SK-N-SH treated with all-trans-retinoic acid at 6 μM for 48 hours (cell line): ENCODE measurements at regions not wholly inside any gene's neighbourhood (a gene's known extent, or its start where the extent isn't known, plus 50 kb on each side); places are given as distances from the start of the nearest gene placed in this dataset.

Source experiments
- ARNTL ChIP-seq: fragments of 450-650 bp; formaldehyde crosslinking; IDR thresholded peaks from 2 replicates; pipeline ENCODE4 v1.5.0; 2020; ENCODE audit warnings: low read depth, mild to moderate bottlenecking, moderate library complexity, borderline replicate concordance
- BACH2 ChIP-seq: fragments of 250-450 bp; sonication (Bioruptor Pico); IDR thresholded peaks from 2 replicates; pipeline ENCODE4 v1.9.0; 2021; ENCODE audit warnings: mild to moderate bottlenecking, borderline replicate concordance
- GLIS3 ChIP-seq: fragments of 250-450 bp; sonication (Bioruptor Pico); IDR thresholded peaks from 2 replicates; pipeline ENCODE4 v1.5.0; 2020; ENCODE audit warnings: mild to moderate bottlenecking, moderate library complexity
- ISL1 ChIP-seq: fragments of 250-450 bp; sonication (Bioruptor Pico); IDR thresholded peaks from 2 replicates; pipeline ENCODE4 v2.1.2; 2022; ENCODE audit warnings: mild to moderate bottlenecking, moderate library complexity
- RARB ChIP-seq: fragments of 250-450 bp; sonication (Bioruptor Pico); IDR thresholded peaks from 2 replicates; pipeline ENCODE4 v1.8.0; 2021; ENCODE audit warnings: mild to moderate bottlenecking, moderate library complexity
- TCF4 ChIP-seq: fragments of 250-450 bp; sonication (Bioruptor Pico); IDR thresholded peaks from 2 replicates; pipeline ENCODE4 v1.8.0; 2021; ENCODE audit warnings: mild to moderate bottlenecking, moderate library complexity, borderline replicate concordance
- TOX ChIP-seq: fragments of 250-450 bp; sonication (Bioruptor Pico); IDR thresholded peaks from 2 replicates; pipeline ENCODE4 v1.8.0; 2021; ENCODE audit warnings: mild to moderate bottlenecking, moderate library complexity, borderline replicate concordance
- ZFP3 ChIP-seq: fragments of 250-450 bp; sonication (Bioruptor Pico); IDR thresholded peaks from 2 replicates; pipeline ENCODE4 v1.5.0; 2020; ENCODE audit warnings: mild to moderate bottlenecking, moderate library complexity
- ZFP30 ChIP-seq: fragments of 450-650 bp; formaldehyde crosslinking; IDR thresholded peaks from 2 replicates; pipeline ENCODE4 v1.5.0; 2022; ENCODE audit warnings: mild to moderate bottlenecking, moderate library complexity
- ZNF565 ChIP-seq: fragments of 450-650 bp; formaldehyde crosslinking; conservative IDR thresholded peaks from 2 replicates; pipeline ENCODE4 v1.5.0; 2020; ENCODE audit warnings: low read depth, mild to moderate bottlenecking, moderate library complexity
- ZNF8 ChIP-seq: fragments of 450-650 bp; formaldehyde crosslinking; IDR thresholded peaks from 2 replicates; pipeline ENCODE4 v1.5.0; 2020; ENCODE audit warnings: mild to moderate bottlenecking, moderate library complexity
- TF ChIP-seq, protein P1 (sequence below): fragments of 250-450 bp; sonication (Bioruptor Pico); IDR thresholded peaks from 2 replicates; pipeline ENCODE4 v1.5.0; 2020; ENCODE audit warnings: mild to moderate bottlenecking, moderate library complexity

DNA sequence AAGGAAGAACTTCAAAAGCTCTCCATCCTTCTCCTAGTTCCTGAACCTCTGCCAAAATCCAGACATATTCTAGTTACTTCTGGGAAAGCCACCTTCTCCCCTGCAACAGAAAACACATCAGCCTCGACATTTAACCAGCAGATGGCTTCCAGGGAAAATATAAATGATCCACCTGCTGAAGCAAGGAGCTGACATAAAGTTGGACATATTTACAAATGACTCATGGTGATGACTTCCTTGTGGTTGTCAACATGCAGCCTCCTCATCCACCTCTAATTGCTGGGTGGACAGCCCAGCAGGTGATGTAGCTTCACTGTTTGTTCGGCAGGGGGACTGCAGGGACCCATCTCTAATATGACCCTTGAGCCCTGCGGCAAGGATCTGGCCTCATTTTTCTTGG lies 266.0 kb downstream of the C7orf25 start:
- TF ChIP-seq ARNTL (CRISPR knock-in tag) = no peak
- TF ChIP-seq ZNF8 = no peak
- no peak for TF ChIP-seq ZFP30 (CRISPR knock-in tag)
- no peak for TF ChIP-seq TCF4 (CRISPR knock-in tag)
- TF ChIP-seq BACH2 (CRISPR knock-in tag) = no peak
- TF ChIP-seq ZFP3 (CRISPR knock-in tag) = no peak
- TF ChIP-seq GLIS3 (CRISPR knock-in tag) = no peak
- no peak for TF ChIP-seq ZNF565 (CRISPR knock-in tag)
- TF ChIP-seq, protein P1, sequence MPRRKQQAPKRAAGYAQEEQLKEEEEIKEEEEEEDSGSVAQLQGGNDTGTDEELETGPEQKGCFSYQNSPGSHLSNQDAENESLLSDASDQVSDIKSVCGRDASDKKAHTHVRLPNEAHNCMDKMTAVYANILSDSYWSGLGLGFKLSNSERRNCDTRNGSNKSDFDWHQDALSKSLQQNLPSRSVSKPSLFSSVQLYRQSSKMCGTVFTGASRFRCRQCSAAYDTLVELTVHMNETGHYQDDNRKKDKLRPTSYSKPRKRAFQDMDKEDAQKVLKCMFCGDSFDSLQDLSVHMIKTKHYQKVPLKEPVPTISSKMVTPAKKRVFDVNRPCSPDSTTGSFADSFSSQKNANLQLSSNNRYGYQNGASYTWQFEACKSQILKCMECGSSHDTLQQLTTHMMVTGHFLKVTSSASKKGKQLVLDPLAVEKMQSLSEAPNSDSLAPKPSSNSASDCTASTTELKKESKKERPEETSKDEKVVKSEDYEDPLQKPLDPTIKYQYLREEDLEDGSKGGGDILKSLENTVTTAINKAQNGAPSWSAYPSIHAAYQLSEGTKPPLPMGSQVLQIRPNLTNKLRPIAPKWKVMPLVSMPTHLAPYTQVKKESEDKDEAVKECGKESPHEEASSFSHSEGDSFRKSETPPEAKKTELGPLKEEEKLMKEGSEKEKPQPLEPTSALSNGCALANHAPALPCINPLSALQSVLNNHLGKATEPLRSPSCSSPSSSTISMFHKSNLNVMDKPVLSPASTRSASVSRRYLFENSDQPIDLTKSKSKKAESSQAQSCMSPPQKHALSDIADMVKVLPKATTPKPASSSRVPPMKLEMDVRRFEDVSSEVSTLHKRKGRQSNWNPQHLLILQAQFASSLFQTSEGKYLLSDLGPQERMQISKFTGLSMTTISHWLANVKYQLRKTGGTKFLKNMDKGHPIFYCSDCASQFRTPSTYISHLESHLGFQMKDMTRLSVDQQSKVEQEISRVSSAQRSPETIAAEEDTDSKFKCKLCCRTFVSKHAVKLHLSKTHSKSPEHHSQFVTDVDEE = no peak
- TF ChIP-seq ISL1 (CRISPR knock-in tag) = no peak
- TF ChIP-seq TOX (CRISPR knock-in tag) = no peak
- TF ChIP-seq RARB (CRISPR knock-in tag) = no peak
